HEK293T (cell line): ENCODE measurements at regions not wholly inside any gene's neighbourhood (a gene's known extent, or its start where the extent isn't known, plus 50 kb on each side); places are given as distances from the start of the nearest gene placed in this dataset.

Experiments used
- ARNT ChIP-seq: fragments of 450-650 bp; IDR thresholded peaks from 2 replicates; pipeline ENCODE4 v1.6.1; 2017; ENCODE audit warnings: mild to moderate bottlenecking
- BHLHE40 ChIP-seq: fragments of 450-650 bp; IDR thresholded peaks from 2 replicates; pipeline ENCODE4 v1.6.1; 2016; ENCODE audit warnings: mild to moderate bottlenecking, moderate library complexity, borderline replicate concordance
- FOXA1 ChIP-seq: fragments of 450-650 bp; IDR thresholded peaks from 2 replicates; pipeline ENCODE4 v1.6.1; 2016; ENCODE audit warnings: mild to moderate bottlenecking
- FOXM1 ChIP-seq: fragments of 450-650 bp; IDR thresholded peaks from 2 replicates; pipeline ENCODE4 v1.6.1; 2017; ENCODE audit warnings: mild to moderate bottlenecking, borderline replicate concordance
- L3MBTL2 ChIP-seq: fragments of 450-650 bp; conservative IDR thresholded peaks from 2 replicates; pipeline ENCODE4 v1.6.1; 2016; ENCODE audit warnings: mild to moderate bottlenecking
- LEF1 ChIP-seq: fragments of 450-650 bp; IDR thresholded peaks from 2 replicates; pipeline ENCODE4 v1.6.1; 2017; ENCODE audit warnings: mild to moderate bottlenecking, borderline replicate concordance
- NFRKB ChIP-seq: fragments of 450-650 bp; IDR thresholded peaks from 2 replicates; pipeline ENCODE4 v1.6.1; 2016; ENCODE audit warnings: mild to moderate bottlenecking, moderate library complexity
- TARDBP ChIP-seq: fragments of 450-650 bp; IDR thresholded peaks from 2 replicates; pipeline ENCODE4 v1.6.1; 2016
- ZNF384 ChIP-seq: fragments of 450-650 bp; IDR thresholded peaks from 2 replicates; pipeline ENCODE4 v1.6.1; 2016

GRCh38 chr13:107531816-107532215 lies 683.5 kb downstream of the LIG4 start:
- no peak for TF ChIP-seq TARDBP
- TF ChIP-seq FOXA1 = no peak
- no peak for TF ChIP-seq NFRKB
- no peak for TF ChIP-seq ZNF384
- no peak for TF ChIP-seq FOXM1
- TF ChIP-seq L3MBTL2 = no peak
- no peak for TF ChIP-seq LEF1
- no peak for TF ChIP-seq BHLHE40
- TF ChIP-seq ARNT = no peak
